GM19455 (cell line): ENCODE measurements at regions not wholly inside any gene's neighbourhood (a gene's known extent, or its start where the extent isn't known, plus 50 kb on each side); places are given as distances from the start of the nearest gene placed in this dataset.

Source experiments
- ATAC-seq: cut with Tn5 transposase; IDR thresholded peaks from one replicate; pipeline ENCODE4 v1.9.1; 2021; ENCODE audit not compliant: unreplicated experiment

GRCh38 chr1:79325126-79325525, 318.6 kb upstream of the ADGRL4 start:
- no peak for ATAC-seq

DNA sequence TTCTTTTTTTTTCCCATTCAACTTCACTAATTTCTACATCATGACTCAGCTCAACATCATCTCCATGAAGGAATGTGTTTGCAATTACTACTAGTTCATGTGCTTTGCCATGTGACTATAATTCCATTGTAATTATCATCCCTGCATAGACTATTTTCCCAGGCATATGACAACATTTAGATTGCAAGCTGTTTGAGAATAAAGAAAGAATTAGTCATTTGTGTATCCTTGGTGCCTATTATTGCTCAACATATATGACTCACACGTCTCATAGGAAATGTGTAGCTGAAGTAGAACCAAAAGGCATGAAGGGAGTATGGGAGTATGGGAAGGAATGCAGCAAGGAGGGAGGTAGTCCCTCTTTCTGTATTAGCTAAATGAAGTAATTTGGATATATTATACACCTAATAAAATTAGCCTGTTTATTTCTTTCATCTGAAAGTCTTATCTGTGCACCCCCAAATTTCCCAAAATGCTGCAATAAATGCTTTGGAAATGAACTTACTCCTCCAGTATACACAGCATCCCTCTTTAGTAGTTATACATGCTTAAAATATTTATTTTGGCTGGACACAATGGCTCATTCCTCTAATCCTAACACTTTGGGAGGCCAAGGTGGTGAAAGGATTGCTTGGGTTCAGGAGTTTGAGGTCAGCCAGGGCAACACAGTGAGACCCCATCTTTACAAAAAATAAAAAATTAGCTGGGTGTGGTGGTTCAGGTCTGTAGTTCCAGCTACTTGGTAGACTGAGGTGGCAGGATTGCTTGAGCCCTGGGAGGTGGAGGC, 316.9 kb upstream of the ADGRL4 start:
- ATAC-seq, result no peak

DNA sequence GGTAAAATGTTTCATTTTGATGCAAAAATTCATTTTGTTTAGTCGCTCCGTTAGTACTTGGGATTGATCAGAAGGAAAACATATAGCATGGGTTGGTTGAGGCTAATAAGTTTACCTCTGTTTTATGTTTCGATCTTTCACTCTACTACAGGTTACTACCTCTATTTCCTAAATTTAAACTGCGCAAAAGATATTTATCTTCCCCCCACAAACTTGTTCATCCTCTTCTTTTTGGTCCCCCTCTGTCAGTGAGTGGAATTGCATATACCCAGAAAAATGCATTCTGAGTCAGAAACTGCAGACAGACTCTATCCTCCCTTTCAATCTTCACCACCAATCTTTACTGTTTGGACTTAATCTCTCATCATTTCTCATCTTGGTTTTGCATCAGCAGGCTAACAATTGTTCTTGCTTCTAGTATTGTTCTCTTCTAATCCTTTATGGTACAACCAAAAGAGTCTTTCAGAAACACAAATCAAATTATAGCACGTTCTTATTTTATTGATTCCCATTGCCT, 316.0 kb upstream of the ADGRL4 start:
- no peak for ATAC-seq

- no peak for ATAC-seq
Measured at GRCh38 chr1:79312438-79312837, 305.9 kb upstream of the ADGRL4 start.

DNA sequence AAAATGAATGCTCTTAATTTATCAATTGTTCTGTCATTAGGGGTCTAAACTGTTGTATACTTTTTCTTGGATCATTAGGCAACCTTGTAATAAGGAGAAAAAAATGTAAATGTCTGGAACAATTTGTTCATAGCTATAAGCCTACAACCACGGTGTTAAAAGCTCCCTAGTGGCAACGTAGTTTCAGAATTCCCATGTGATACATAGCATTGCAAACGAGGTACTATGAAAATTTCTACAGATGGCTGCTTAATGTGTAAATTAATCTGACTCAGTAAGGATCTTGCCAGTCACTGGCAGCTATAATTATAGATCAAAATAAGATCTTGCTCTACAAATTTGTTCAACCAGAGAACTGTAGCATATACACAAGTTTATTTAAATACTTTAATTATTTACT, 304.1 kb upstream of the ADGRL4 start:
- ATAC-seq, result no peak

GRCh38 chr1:79304131-79304530, 297.6 kb upstream of the ADGRL4 start:
- ATAC-seq, result no peak

- no peak for ATAC-seq
Measured at GRCh38 chr1:79303040-79303439, 296.5 kb upstream of the ADGRL4 start.

DNA sequence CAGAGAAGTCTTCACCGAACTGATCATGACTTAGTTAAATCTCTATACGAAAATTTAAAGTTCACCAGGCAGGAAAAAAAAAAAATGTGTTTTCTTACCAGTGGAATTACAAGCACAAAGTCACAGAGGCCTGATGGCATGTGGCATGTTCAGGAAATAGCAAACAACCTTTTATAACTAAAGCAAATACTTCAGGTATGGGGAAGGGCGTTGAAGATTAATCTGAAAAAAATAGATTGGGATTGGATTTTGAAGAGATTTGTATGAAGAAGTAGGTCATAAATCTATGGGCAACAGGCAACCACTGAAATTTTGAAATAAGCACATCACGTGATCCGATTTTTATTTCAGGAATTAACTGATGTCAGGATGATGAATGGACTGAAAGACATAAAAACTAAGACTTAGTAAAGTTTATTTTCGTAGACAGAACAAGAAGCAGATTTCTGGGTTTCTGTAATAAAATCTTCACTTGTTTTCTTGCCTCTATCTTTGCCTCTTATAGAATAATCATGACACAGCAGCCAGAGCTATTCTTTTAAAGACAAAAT, 295.9 kb upstream of the ADGRL4 start:
- ATAC-seq, result no peak

DNA sequence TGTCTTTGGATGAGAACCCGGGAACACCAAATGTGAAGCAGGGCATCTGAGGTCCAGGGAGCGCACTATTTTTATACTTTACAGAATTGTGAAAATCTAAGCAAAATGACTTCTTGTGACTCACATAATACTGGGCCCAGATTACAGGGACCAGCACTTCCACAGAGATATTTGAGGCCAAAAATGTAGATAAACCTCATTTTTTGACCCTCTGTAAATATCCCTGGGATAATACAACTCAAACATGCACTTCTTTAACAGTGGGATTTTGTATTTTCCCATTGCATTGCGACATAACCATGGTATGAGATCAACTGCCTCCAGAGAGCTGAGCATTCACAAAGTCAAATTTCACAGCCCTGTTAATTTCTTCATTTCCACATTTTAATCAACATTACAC, 289.4 kb upstream of the ADGRL4 start:
- ATAC-seq, result no peak

DNA sequence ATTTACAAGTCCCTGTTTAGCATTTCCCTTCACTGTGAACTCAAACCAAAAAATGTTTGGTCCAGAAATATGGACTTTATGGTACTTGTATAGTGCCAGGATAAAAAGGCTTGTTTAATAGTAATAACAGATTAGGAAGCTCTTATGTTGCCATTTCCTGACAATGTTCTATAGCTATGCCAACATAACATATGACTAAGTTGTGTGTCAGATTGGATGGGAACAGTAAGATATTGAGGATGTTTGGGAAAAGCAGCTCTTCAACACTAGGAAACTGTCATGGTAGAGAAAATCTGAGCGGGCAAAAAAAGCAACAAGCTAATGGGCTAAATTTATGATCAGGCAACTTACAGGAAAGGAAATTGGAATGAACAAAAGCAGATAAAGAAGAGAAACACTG, 287.1 kb upstream of the ADGRL4 start:
- ATAC-seq, result no peak

- no peak for ATAC-seq
Measured at GRCh38 chr1:79290927-79291474, 284.5 kb upstream of the ADGRL4 start.

DNA sequence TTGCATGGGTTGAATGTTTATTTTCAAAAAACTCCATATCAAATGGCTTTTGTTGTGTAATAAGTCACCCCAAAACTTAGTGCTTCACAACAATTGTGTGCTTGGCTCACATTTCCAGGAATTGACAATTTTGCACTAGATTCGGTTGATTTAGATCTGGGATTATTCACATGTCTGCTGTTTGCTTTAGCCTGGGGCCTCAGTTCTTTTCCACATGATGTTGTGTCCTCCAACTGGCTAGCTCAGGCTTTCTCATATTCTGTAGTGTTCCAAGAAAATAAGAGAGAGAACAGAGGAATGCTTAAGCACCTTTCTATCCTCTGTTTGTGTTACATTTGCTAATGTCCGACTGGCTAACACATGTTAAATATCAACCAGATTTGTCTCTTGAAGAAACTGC, 281.5 kb upstream of the ADGRL4 start:
- ATAC-seq, result no peak

GRCh38 chr1:79285667-79286066, 279.1 kb upstream of the ADGRL4 start:
- no peak for ATAC-seq

GRCh38 chr1:79283451-79283850, 276.9 kb upstream of the ADGRL4 start:
- no peak for ATAC-seq

GRCh38 chr1:79281442-79281841, 274.9 kb upstream of the ADGRL4 start:
- no peak for ATAC-seq

DNA sequence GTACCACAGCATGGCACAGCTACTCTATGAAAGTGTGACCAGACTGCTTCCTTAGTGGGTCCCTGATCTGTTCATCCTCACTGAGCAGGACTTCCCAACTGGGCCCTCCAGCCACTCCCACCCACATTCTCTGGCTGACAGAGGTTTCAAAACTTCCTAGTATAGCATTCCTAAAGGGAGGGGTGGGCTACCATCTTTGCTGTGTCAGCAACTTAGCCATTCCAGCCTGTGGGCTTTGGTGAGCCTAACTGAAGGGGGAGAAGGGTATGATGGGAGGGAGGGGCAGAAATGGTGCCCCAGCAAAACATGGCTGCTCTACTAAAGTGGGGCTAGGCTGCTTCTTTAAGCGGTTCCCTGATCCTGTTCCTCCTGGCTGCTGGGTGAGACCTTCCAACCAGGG, 265.2 kb upstream of the ADGRL4 start:
- no peak for ATAC-seq

- no peak for ATAC-seq
Measured at GRCh38 chr1:79264975-79265818, 258.7 kb upstream of the ADGRL4 start.

GRCh38 chr1:79264285-79264684, 257.8 kb upstream of the ADGRL4 start:
- no peak for ATAC-seq

DNA sequence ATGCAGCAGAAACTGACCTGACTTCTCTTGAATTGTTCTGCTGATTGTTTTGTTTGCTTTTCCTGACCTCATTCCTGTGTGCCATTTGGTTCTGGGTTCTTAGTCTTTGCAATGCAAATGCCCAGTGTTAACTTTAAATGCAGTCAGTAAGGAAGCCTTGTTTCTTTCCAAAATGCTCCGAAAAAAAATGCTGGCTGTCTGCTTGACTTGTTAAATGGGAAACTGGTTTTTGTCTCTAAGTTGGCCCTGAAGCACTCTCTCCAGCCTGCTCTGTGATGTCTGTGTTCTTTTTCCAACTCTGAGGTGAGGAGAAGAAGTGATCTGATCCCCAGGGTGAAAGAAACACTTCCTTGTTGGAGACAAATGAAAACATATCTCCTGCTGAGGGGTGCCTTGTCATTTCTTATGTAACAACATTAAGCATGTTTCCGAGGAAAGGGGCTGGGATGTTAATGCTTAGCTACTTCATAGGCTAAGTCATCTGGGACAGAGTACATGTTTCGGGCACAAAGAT, 256.3 kb upstream of the ADGRL4 start:
- no peak for ATAC-seq

- ATAC-seq, result peak; percentile 80
Measured at GRCh38 chr1:79259390-79260336, 253.1 kb upstream of the ADGRL4 start.
